Right atrium auricular region (tissue), 2 donors: ENCODE measurements at regions not wholly inside any gene's neighbourhood (a gene's known extent, or its start where the extent isn't known, plus 50 kb on each side); places are given as distances from the start of the nearest gene placed in this dataset.

Experiments
- DNase-seq: peaks from one replicate; pipeline ENCODE4 v3.0.0-alpha.2; 2019; ENCODE audit warnings: low spot score
- H3K27ac ChIP-seq, 2 donors: fragments of 200-600 bp; sonication (generic); 1 replicate in 1 of 2; 2 replicates in 1 of 2; pipeline ENCODE4 v1.5.1; 2016 to 2019
- H3K27me3 ChIP-seq, 2 donors: fragments of 200-600 bp; sonication (generic); one replicate each; pipeline versions ENCODE4 v1.5.1 to v1.6.0; 2017 to 2019
- H3K36me3 ChIP-seq: fragments of 200-600 bp; sonication (generic); one replicate; pipeline ENCODE4 v1.5.1; 2016
- H3K4me1 ChIP-seq, 2 donors: fragments of 200-600 bp; sonication (generic); one replicate each; pipeline versions ENCODE4 v1.5.1 to v1.6.0; 2017 to 2019
- H3K4me3 ChIP-seq, 2 donors: fragments of 200-600 bp; sonication (generic); 1 replicate in 1 of 2; 2 replicates in 1 of 2; pipeline ENCODE4 v1.5.1; 2017 to 2019; ENCODE audit warnings: mild to moderate bottlenecking in 1 of 2, moderate library complexity in 1 of 2
- H3K9me3 ChIP-seq, 2 donors: fragments of 200-600 bp; sonication (generic); one replicate each; pipeline ENCODE4 v1.5.1; 2019
- CTCF ChIP-seq, 2 donors: fragments of 200-600 bp; sonication (generic); IDR thresholded peaks; one replicate each; pipeline ENCODE4 v1.5.1; 2019; ENCODE audit warnings: antibody characterized with exemption in 2 of 2

DNA sequence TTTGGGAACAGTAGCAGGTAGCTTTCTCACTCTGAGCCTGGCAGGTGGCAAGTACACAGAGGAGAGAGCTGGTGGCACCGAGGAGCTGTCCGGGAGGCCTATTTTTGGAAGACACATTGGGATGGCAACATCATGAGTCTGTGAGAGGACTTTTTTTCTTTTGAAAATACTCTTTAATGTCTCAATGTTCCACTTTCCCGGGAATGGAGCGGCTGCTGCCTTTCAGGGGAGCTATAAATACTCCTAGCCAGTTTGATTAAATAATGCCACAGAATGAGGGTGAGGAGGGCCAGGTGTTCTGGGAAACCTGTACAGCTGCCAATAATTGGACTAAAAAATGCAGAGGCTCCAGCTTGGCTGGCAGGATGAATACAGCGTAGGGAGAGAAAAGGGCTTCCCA is 93.3 kb upstream of the COG2 start:
- DNase-seq = no peak
- H3K27ac ChIP-seq = no peak overlapping the region
- H3K27me3 ChIP-seq = no peaks in the 10 kb centered on the region
- H3K4me3 ChIP-seq = no peak overlapping the region
- no peaks in the 10 kb centered on the region for H3K9me3 ChIP-seq
- no peaks in the 10 kb centered on the region for H3K36me3 ChIP-seq
- TF ChIP-seq CTCF (IDR thresholded peaks at IDR 0.05) = no peak
- H3K4me1 ChIP-seq = no peaks in the 10 kb centered on the region

DNA sequence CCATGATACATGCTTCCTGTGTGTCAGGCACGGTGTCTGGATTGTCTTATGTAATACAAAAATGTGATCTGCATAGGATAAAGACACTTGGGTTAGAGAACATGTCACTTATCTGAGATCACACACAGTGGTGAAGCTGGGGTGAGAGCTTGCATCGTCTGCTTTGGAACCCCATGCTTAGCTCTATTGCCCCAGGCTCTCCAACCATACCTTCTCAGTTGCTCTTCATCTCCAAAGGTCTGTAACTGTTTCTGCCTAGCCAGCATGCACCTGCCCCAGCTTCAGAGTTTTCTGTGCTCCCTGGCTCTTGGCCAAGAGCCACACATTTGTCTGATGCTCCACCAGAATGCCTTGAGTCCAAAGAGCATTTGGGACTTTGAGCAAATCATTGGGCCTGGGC is 93.9 kb upstream of the COG2 start:
- no peaks in the 10 kb centered on the region for H3K36me3 ChIP-seq
- TF ChIP-seq CTCF (IDR thresholded peaks at IDR 0.05) = no peak
- DNase-seq = no peak

DNA sequence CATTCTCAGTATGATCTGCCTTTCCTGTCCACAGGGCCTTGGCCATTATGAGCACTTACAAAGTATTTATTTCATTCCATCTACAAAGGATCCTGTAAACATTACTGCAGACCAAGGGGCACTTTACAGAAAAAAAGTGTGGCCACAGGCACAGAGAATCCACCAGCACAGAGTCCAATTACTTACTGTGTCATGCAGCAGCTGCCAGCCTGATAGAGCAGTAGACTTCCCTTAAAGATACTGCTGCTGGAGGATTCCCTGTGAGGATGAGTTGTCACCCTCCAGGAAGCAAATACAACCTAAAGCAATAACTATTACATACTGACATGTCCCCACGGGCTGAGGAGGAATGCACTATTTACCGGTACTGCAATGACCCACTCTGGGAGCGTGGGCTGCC is 97.1 kb upstream of the COG2 start:
- no peaks in the 10 kb centered on the region for H3K4me1 ChIP-seq
- no peak for TF ChIP-seq CTCF (IDR thresholded peaks at IDR 0.05)
- H3K36me3 ChIP-seq = no peaks in the 10 kb centered on the region
- no peak overlapping the region for H3K4me3 ChIP-seq
- no peak for DNase-seq
- no peak overlapping the region for H3K27ac ChIP-seq
- H3K27me3 ChIP-seq = no peaks in the 10 kb centered on the region
- H3K9me3 ChIP-seq = no peaks in the 10 kb centered on the region

More for the DNA sequence above, 93.9 kb upstream of the COG2 start:
- no peak overlapping the region for H3K27ac ChIP-seq
- no peaks in the 10 kb centered on the region for H3K9me3 ChIP-seq
- H3K27me3 ChIP-seq = no peaks in the 10 kb centered on the region
- no peak overlapping the region for H3K4me3 ChIP-seq
- H3K4me1 ChIP-seq = no peaks in the 10 kb centered on the region

GRCh38 chr1:230544758-230545157 is 97.5 kb upstream of the COG2 start:
- Histone ChIP-seq H3K9me3 (no peaks in the 10 kb centered on the region), H3K4me3 (no peak overlapping the region), H3K36me3 (no peaks in the 10 kb centered on the region), H3K27me3 (no peaks in the 10 kb centered on the region), H3K27ac (no peak overlapping the region), H3K4me1 (no peaks in the 10 kb centered on the region)
- TF ChIP-seq CTCF (IDR thresholded peaks at IDR 0.05) = no peak
- DNase-seq = no peak

DNA sequence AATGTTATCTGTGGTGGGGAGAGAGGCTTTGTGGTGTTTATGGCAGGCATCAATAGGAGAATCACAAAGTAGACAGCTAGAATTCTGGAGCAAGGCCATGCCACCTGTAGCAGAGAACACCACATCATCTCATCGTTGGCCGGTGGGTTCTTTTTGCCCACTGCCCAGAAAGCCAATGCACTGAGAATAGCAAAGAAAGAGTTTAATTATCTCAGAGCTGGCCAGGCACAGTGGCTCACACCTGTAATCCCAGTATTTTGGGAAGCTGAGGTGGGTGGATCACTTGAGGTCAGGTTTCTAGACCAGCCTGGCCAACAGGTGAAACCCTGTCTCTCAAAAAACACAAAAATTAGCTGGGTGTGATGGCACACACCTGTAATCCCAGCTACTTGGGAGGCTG is 99.2 kb upstream of the COG2 start:
- no peaks in the 10 kb centered on the region for H3K36me3 ChIP-seq
- TF ChIP-seq CTCF (IDR thresholded peaks at IDR 0.05) = no peak
- H3K4me3 ChIP-seq = no peak overlapping the region
- no peak for DNase-seq
- H3K27ac ChIP-seq = no peak overlapping the region
- H3K27me3 ChIP-seq = no peaks in the 10 kb centered on the region
- H3K9me3 ChIP-seq = no peaks in the 10 kb centered on the region
- H3K4me1 ChIP-seq = no peaks in the 10 kb centered on the region

DNA sequence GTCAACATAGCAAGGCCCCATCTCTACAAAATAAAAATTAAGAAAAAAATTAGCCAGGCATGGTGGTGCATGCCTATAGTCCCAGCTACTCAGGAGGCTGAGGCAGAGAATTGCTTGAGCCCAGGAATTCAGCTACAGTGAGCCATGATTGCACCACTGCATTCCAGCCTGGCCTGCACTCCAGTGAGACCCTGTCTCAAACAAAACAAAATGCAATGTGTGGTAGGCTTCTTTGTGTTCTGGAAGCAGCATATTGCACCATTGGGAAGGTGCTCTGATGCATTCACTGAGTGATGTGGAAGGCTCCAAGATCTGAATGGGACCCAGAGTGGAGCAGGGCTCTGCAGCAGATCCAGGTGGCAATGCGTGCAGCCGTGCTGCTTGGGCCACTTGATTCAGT is 99.6 kb upstream of the COG2 start:
- no peak overlapping the region for H3K27ac ChIP-seq
- TF ChIP-seq CTCF (IDR thresholded peaks at IDR 0.05) = no peak

More for the DNA sequence above, 99.6 kb upstream of the COG2 start:
- DNase-seq = no peak
- no peaks in the 10 kb centered on the region for H3K27me3 ChIP-seq
- H3K4me1 ChIP-seq = no peaks in the 10 kb centered on the region
- H3K9me3 ChIP-seq = no peaks in the 10 kb centered on the region
- no peaks in the 10 kb centered on the region for H3K36me3 ChIP-seq
- no peak overlapping the region for H3K4me3 ChIP-seq
